Breast epithelium (tissue), 4 donors: ENCODE measurements at regions not wholly inside any gene's neighbourhood (a gene's known extent, or its start where the extent isn't known, plus 50 kb on each side); places are given as distances from the start of the nearest gene placed in this dataset.

ENCODE experiments used
- DNase-seq, 2 donors: peaks; one replicate each; pipeline ENCODE4 v3.0.0-alpha.2; 2019; ENCODE audit warnings: low spot score in 2 of 2
- H3K27ac ChIP-seq, 2 donors: fragments of 200-600 bp; sonication (generic) in 1 of 2; one replicate each; pipeline ENCODE4 v1.5.1; 2016 to 2019; ENCODE audit warnings: mild to moderate bottlenecking in 1 of 2
- H3K27me3 ChIP-seq, 2 donors: fragments of 200-600 bp; sonication (generic) in 1 of 2; one replicate each; pipeline versions ENCODE4 v1.5.1 to v1.6.0; 2017 to 2019; ENCODE audit warnings: control low read depth in 1 of 2, mild to moderate bottlenecking in 1 of 2
- H3K36me3 ChIP-seq: fragments of 200-600 bp; one replicate; pipeline ENCODE4 v1.5.1; 2019
- H3K4me1 ChIP-seq, 2 donors: fragments of 200-600 bp; sonication (generic); one replicate each; pipeline ENCODE4 v1.5.1; 2016 to 2019; ENCODE audit warnings: control low read depth in 1 of 2
- H3K4me3 ChIP-seq, 3 donors: fragments of 200-600 bp; sonication (generic); 1 replicate in 2 of 3; 2 replicates in 1 of 3; pipeline ENCODE4 v1.5.1; 2016 to 2019; ENCODE audit warnings: mild to moderate bottlenecking in 3 of 3, moderate library complexity in 2 of 3
- H3K9me3 ChIP-seq, 2 donors: fragments of 200-600 bp; sonication (generic) in 1 of 2; one replicate each; pipeline ENCODE4 v1.5.1; 2016 to 2019; ENCODE audit warnings: control low read depth in 1 of 2
- POLR2A ChIP-seq: fragments of 450-650 bp; IDR thresholded peaks from one replicate; pipeline ENCODE4 v1.6.1; 2016; ENCODE audit warnings: antibody characterized with exemption, mild to moderate bottlenecking, moderate library complexity
- POLR2AphosphoS5 ChIP-seq, 3 donors: sonication (generic); formaldehyde crosslinking; IDR thresholded peaks; one replicate each; pipeline ENCODE4 v1.6.1; 2017; ENCODE audit warnings: antibody characterized with exemption in 3 of 3
- intact Hi-C: fragments of 100-400 bp; cut with DNase I; formaldehyde crosslinking; loops from one replicate; pipeline ENCODE4 v1.15.1; 2023; ENCODE audit warnings: low total_unique reads
- TF ChIP-seq, protein P1 (sequence below), 3 donors: fragments of 450-650 bp; IDR thresholded peaks; one replicate each; pipeline ENCODE4 v1.5.1; 2016 to 2017; ENCODE audit warnings: antibody characterized with exemption in 3 of 3, mild to moderate bottlenecking in 3 of 3, moderate library complexity in 3 of 3

DNA sequence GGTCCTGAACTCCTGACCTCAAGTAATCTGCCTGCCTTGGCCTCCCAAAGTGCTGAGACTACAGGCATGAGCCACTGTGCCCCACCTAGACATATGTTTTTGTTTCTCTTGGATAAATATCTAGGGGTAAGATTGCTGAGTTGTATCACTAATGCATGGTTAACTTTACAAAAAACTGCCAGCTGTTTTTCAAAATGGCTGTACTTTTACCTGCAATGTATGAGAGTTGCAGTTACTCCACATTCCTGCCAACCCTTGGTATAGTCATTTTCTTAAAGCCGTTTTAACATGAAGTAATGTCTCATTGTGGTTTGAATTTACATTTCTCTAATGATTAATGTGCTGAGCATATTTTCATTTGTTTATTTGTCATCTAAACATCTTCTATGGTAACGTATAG is 289.7 kb downstream of the UTRN start:
- H3K4me3 ChIP-seq: no peak overlapping the region
- no peaks in the 10 kb centered on the region for H3K4me1 ChIP-seq
- no peaks in the 10 kb centered on the region for H3K27me3 ChIP-seq
- intact Hi-C loops: no loop called here
- H3K9me3 ChIP-seq: no peaks in the 10 kb centered on the region
- TF ChIP-seq, protein P1, sequence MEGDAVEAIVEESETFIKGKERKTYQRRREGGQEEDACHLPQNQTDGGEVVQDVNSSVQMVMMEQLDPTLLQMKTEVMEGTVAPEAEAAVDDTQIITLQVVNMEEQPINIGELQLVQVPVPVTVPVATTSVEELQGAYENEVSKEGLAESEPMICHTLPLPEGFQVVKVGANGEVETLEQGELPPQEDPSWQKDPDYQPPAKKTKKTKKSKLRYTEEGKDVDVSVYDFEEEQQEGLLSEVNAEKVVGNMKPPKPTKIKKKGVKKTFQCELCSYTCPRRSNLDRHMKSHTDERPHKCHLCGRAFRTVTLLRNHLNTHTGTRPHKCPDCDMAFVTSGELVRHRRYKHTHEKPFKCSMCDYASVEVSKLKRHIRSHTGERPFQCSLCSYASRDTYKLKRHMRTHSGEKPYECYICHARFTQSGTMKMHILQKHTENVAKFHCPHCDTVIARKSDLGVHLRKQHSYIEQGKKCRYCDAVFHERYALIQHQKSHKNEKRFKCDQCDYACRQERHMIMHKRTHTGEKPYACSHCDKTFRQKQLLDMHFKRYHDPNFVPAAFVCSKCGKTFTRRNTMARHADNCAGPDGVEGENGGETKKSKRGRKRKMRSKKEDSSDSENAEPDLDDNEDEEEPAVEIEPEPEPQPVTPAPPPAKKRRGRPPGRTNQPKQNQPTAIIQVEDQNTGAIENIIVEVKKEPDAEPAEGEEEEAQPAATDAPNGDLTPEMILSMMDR (IDR thresholded peaks at IDR 0.05): no peak
- no peak for TF ChIP-seq POLR2A
- no peak overlapping the region for H3K27ac ChIP-seq
- peaks cover 5% of the 10 kb centered on the region for H3K36me3 ChIP-seq
- DNase-seq: no peak

DNA sequence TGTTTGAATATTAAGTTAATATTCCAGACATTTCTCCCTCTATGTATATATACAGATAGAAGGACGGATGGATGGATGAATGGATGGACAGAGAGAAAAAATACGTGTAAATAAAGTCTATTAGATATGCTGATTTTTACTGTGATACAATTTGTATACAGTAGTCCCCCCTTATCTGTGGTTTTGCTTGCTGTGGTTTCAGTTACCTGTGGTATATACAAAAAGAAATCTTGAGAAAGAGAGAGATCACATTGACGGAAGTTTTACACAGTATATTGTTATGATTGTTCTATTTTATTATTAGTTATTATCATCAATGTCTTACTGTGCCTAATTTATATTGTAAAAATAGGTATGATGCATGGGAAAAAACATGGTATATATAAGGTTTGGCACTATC is 290.2 kb downstream of the UTRN start:
- intact Hi-C loops: no loop called here
- H3K9me3 ChIP-seq: no peaks in the 10 kb centered on the region
- H3K27me3 ChIP-seq: no peaks in the 10 kb centered on the region
- no peaks in the 10 kb centered on the region for H3K4me1 ChIP-seq
- H3K27ac ChIP-seq: no peak overlapping the region
- DNase-seq: no peak
- H3K4me3 ChIP-seq: no peak overlapping the region
- H3K36me3 ChIP-seq: peaks cover 5% of the 10 kb centered on the region
- TF ChIP-seq, protein P1 (IDR thresholded peaks at IDR 0.05): no peak
- TF ChIP-seq POLR2AphosphoS5 (IDR thresholded peaks at IDR 0.05) (no peak), POLR2A (no peak)

DNA sequence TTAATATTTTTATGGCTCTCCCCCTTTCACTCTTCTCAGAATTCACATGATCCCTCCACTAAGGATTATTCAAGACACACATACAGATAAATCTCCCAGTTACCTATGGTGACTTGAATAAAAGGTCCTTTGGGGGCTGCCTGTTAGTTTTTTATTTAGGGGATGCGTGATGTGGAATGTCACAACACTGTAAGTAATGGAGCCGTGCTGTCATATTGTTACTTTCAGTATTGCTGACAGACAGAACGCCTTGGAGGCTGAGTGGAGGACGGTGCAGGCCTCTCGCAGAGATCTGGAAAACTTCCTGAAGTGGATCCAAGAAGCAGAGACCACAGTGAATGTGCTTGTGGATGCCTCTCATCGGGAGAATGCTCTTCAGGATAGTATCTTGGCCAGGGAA is 291.7 kb downstream of the UTRN start:
- no peaks in the 10 kb centered on the region for H3K4me1 ChIP-seq
- H3K9me3 ChIP-seq: no peaks in the 10 kb centered on the region
- intact Hi-C loops: no loop called here
- DNase-seq: no peak
- H3K4me3 ChIP-seq: no peak overlapping the region
- no peak overlapping the region for H3K27ac ChIP-seq
- H3K36me3 ChIP-seq: peaks cover 5% of the 10 kb centered on the region
- TF ChIP-seq POLR2AphosphoS5 (IDR thresholded peaks at IDR 0.05): no peak
- TF ChIP-seq, protein P1 (IDR thresholded peaks at IDR 0.05): no peak
- no peak for TF ChIP-seq POLR2A
- no peaks in the 10 kb centered on the region for H3K27me3 ChIP-seq

DNA sequence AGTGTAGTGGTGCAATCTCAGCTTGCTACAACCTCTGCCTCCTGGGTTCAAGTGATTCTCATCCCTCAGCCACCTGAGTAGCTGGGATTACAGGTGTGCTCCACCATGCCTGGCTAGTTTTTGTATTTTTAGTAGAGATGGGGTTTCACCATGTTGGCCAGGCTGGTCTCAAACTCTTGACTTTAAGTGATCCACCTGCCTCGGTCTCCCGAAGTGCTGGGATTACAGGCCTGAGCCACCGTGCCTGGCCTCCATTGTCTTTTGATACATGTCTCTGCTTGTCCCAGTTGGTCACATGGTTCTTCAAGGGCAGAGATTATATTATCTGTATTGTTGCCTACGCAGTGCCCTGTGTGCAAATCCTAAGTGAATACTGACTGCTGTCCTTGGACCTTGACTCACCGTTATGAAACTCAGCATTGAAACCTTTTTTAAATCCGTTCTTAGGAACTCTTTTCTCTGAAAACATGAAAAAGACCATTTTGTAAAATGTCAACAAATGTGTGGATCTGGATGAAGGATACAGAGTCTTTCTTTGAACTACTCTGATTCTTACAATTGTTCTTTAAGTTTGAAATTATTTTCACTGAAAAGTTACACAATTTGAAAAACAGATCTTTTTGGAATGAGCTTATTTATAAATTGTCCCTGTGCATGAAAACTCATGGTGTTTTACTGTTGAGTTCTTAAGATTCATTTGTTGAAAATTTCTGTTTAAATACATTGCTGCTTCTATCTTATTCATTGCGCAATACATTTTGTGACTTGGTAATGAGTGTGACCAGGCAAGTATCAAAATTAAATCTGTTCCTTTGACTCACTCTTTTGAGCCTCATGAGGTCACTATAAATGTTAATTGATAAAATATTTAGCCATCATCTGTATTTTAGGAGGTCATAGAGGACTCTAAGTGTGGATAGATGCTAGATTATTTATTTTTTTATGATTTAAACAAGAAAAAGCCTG is 293.5 kb downstream of the UTRN start:
- DNase-seq: no peak
- TF ChIP-seq POLR2AphosphoS5 (IDR thresholded peaks at IDR 0.05): no peak
- TF ChIP-seq, protein P1 (IDR thresholded peaks at IDR 0.05): no peak
- peaks cover 5% of the 10 kb centered on the region for H3K36me3 ChIP-seq
- H3K9me3 ChIP-seq: no peaks in the 10 kb centered on the region
- intact Hi-C loops: no loop called here
- H3K4me1 ChIP-seq: no peaks in the 10 kb centered on the region
- H3K27ac ChIP-seq: no peak overlapping the region
- no peaks in the 10 kb centered on the region for H3K27me3 ChIP-seq
- no peak overlapping the region for H3K4me3 ChIP-seq

DNA sequence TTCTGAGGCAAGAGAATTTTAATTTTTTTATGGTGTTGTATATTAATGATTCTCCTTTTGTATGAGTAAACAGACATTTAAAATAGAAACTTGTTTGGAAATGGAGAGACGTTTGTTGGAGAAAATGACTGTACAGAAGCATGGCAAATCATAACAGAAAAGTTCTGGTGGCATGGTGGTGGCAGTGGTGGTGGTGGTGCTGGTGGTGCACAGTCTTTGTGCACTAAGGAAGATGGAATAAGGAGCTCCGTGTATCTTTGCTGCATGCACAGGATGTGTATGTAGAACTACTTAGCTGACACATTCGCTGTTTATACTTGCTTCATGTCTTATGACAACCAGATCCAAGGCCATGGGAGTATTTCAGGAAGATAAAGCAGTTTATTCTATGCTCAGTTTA is 294.9 kb downstream of the UTRN start:
- intact Hi-C loops: no loop called here

More for the DNA sequence above, 294.9 kb downstream of the UTRN start:
- Histone ChIP-seq H3K36me3 (peaks cover 5% of the 10 kb centered on the region), H3K9me3 (no peaks in the 10 kb centered on the region), H3K4me1 (no peaks in the 10 kb centered on the region), H3K4me3 (no peak overlapping the region), H3K27me3 (no peaks in the 10 kb centered on the region), H3K27ac (no peak overlapping the region)
- no peak for DNase-seq
- TF ChIP-seq, protein P1 (IDR thresholded peaks at IDR 0.05): no peak
- TF ChIP-seq POLR2AphosphoS5 (IDR thresholded peaks at IDR 0.05) (no peak), POLR2A (no peak)
